ENCODE measurements at regions not wholly inside any gene's neighbourhood (a gene's known extent, or its start where the extent isn't known, plus 50 kb on each side); places are given as distances from the start of the nearest gene placed in this dataset.
A peak's percentile ranks its signal among the peaks of the same experiment; 100 is the strongest.

DNA sequence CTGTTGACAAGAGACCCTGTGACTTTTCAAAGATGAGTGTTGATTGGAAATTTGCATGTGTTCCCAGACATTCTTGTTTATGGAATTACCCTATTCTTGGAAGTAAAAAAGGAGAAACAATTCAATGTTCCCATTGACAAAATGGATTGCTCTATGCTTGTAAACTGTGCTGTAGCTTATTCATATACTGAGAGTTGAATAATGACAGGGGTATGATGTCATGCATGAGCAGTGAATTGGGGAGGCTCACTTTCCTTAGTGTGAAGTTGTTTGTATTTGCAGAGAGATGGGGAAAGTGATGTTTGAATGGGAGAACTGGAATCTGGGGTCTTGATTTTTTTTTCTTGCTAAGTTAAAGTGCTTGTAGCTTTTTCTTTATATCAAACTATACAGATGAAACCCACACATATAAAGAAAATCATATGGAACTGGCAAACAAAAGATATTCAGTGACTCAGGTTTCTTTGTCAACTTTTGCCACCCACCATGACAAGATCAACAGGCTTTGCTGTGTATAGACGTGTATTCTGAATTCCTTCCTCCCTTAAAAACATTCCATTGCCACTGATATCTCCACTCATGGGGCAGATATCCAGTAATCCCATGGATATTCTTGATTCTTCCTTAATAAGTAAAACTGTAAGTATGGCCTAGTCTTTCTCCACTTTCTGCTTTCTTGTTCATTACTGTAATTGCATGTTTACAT lies 97.8 kb upstream of the JAG1 start:
- DNase-seq: no peak

- no peak for DNase-seq
Observed at GRCh38 chr20:10774357-10774943, 100.7 kb upstream of the JAG1 start.

DNA sequence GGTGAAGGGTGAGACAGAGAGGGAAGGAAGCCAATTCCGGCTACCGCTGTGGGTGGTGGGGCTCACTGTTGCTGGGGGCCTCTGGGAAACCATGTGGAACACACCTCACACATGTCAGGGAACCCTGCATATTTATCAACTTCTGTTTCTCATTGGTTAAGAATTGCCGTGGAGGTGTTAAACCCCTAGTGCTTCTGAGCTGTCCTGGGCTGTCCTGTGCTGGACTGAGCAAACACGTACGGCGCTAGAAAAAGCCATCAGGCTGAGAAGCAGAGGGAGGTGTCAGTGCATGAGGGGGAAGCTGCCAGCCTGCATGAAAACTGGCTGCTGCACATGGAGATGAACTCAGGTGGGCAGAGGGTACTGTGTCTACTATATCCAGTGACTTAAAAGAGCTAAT lies 103.9 kb upstream of the JAG1 start:
- no peak for DNase-seq

- DNase-seq: no peak
Observed at GRCh38 chr20:10779911-10780310, 106.1 kb upstream of the JAG1 start.

GRCh38 chr20:10780901-10781300 lies 107.1 kb upstream of the JAG1 start:
- DNase-seq: no peak

- DNase-seq: peak; percentile 5
Observed at GRCh38 chr20:10781526-10781925, 107.7 kb upstream of the JAG1 start.

- no peak for DNase-seq
Observed at GRCh38 chr20:10783707-10784553, 110.1 kb upstream of the JAG1 start.

GRCh38 chr20:10784554-10785183 lies 110.9 kb upstream of the JAG1 start:
- DNase-seq: no peak

- DNase-seq: no peak
Observed at GRCh38 chr20:10786678-10787077, 112.9 kb upstream of the JAG1 start.

- no peak for DNase-seq
Observed at GRCh38 chr20:10788055-10788454, 114.3 kb upstream of the JAG1 start.

DNA sequence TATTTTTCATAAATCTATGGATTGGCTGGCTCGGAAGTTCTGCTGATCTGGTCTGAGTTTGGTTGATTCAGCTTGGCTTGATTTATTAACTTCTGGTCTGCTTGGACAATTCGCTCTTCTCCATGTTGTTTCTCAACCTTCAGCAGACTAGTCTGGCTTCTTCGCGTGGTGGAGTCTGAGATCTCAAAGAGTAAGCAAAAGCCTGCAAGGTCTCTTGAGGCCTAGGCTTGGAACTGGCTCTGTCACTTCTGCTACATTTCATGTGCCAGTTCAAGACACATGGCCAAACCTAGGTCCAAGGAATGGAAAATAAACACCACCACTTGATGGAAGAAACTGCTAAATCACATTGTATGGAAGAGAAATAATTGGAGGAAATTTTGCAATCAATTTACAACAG lies 115.1 kb upstream of the JAG1 start:
- no peak for DNase-seq

DNA sequence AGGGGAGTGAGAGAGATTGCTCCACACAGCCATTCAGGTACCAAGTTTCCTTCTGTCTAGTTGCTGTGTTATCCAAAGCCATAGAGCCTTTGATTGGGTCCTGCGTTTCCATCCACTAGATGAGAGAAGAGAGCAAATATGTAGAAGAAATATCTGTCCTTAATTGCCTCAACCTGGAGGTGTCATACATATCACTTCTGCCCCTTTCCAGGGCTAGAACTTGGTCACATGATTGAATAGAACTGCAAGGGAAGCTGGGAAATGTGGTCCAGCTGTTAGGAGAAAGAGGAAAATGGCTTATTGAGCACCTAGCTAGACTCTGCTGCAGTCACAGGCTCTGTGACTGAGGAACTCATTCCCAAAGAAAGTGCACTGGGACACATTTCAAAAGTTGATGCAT lies 115.6 kb upstream of the JAG1 start:
- no peak for DNase-seq

DNA sequence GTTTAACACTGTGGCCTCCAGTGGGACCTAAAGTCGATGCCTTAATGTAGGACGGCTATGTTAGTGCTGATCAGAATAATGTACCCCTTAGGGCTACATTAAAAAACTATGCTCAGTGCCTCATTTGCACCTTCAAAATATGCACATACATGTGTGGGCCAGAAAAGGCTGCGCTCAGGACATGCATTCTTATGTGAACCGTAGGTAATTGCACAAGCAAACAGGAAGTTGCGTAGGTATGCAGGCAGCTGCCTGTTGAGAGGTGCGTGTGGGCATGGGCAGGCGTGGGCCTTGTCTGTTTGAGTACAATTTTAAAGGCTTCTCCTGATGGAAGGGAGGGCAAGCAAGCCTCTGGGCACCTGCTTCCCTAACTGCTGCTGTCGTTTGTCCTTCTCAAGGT lies 116.2 kb upstream of the JAG1 start:
- DNase-seq: no peak

DNA sequence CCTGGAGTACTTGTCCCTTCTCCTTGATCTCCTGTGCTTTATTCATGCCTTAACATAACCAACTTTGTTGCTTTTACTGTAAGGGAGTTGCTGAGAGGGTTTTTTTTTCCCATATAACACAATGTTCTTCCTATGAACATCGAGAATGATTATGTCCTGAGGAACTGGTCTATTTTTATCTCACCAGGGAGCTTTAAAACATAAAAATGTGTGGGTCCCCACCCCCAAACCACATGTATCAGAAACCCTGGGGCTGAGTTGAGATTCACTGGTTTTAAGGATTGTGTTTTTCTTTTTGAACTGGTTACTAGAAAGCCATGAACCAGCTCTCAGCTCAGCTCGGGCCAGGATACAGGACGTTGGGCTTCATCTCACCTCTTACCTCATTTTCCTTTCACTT lies 118.5 kb upstream of the JAG1 start:
- DNase-seq: no peak

DNA sequence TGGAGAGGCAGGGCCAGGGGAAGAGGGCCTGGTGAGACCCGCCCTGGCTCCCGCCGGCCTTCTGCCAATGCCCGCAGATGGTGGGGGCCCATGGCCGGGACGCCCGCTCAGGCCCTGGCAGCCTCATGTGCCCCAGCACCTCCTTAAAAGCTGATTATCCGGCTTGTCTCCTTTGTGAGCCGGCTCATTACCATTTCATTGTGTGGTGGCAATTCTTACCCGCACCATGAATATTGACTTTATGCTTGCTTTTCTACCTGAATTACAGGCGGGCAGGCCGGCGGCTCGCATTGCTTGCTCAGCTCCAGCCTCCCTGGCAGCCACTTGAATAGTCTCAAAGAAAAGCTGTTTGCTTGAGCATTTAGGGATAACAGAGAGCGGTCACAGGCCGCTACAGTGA lies 120.0 kb upstream of the JAG1 start:
- DNase-seq: no peak

DNA sequence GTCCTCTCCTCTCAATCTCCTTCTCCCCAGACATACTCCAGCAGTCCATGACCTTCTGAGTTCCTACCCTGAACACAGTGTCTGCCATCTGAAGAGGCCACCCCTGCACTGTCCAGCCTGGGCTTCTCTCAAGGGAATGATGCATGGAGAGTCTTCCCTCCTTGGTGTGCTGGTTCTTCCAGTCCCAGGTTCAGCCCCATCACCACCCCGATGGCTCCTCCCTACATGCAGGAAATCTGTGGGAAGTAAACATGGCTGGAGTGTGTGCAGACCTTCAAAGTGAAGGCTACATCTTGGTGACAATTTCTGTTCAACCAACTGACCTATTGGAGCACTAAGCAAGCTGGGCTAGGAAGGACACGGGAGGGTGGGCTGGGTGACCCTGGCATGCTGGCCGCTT lies 121.0 kb upstream of the JAG1 start:
- DNase-seq: no peak

DNA sequence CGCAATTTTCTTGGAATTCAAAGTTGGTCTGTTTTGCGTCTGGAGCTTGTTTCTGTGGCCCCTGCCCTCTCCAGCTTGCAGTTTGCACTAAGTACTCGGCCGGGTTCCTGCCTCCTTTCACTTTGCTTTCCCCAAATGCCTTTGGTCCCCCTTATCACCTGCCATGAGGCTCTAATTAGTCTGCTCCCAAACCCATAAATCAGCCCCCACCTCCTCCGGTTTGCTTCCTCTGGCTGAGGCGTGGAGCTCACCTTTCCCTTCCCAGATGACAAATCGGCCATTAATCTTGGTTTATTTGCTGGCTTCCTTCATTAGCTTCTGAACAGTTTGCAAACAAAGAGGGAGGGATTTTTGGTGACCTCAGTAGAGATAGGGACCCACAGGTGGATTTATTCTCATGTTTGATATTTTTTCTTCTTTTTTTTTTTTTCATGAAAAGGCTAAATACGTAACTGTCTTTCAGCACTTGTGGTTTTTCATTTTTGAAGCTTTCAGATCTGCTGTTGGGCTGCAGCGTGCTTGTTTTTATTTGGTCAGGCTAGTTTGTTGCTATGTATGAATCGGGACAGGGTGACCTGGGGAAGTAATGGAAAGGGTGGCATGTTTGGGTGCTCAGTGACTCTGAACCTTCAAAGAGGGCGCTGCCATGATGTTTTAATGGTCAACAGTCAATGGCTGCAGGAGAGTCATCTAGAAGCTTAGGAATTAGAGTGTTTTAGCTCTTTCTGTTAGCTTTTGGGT lies 121.7 kb upstream of the JAG1 start:
- no peak for DNase-seq

- DNase-seq: no peak
Observed at GRCh38 chr20:10798811-10799210, 125.0 kb upstream of the JAG1 start.

GRCh38 chr20:10799735-10800134 lies 125.9 kb upstream of the JAG1 start:
- DNase-seq: no peak

- DNase-seq: no peak
Observed at GRCh38 chr20:10800288-10800687, 126.5 kb upstream of the JAG1 start.

DNA sequence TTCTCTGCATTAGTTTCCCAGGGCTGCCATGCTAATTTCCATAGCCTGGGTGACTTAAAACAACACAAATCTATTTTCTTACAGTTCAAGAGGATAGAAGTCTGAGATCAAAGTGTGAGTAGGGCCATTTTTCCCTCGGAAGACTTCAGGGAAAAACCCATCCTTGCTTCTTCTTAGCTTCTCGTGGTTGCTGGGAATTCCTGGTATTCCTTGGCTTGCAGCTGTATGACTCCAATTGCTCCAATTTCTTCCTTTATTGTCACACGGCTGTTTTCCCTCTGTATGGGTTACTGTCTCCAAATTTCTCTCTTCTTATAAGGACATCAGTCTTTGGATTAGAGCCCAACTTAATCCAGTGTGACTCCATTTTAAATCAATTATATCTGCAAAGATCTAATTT lies 128.4 kb upstream of the JAG1 start:
- no peak for DNase-seq

GRCh38 chr20:10805764-10806163 lies 132.0 kb upstream of the JAG1 start:
- no peak for DNase-seq

GRCh38 chr20:10806539-10806938 lies 132.7 kb upstream of the JAG1 start:
- DNase-seq: no peak

Measured in KG1 (cell line).